CD4-positive, alpha-beta T cell (primary cell): ENCODE measurements at regions not wholly inside any gene's neighbourhood (a gene's known extent, or its start where the extent isn't known, plus 50 kb on each side); places are given as distances from the start of the nearest gene placed in this dataset.

Source experiments
- ATAC-seq: fragments of 200-7000 bp; cut with Tn5 transposase; one replicate; pipeline ENCODE4 v1.10.0; 2022; ENCODE audit warnings: mild to moderate bottlenecking; ENCODE audit not compliant: poor library complexity
- CTCF ChIA-PET: fragments of 350-600 bp; sonication (Branson Sonifier 250); formaldehyde crosslinking; loops from one replicate; lab custom pipeline; 2021; ENCODE audit warnings: antibody characterized with exemption, inconsistent platforms; lab: Charles Lee
- POLR2A ChIA-PET: fragments of 350-600 bp; sonication (Branson Sonifier 250); formaldehyde crosslinking; loops from one replicate; lab custom pipeline; 2021; ENCODE audit warnings: antibody characterized with exemption, inconsistent platforms; lab: Charles Lee
- DNase-seq, 14 experiments: peaks; one replicate each; pipeline ENCODE4 v3.0.0-alpha.2; 2013 to 2020; ENCODE audit warnings: mixed read lengths in 2 of 14
- H3K27ac ChIP-seq, 2 donors: one replicate each; pipeline versions ENCODE4 v1.5.1 to v1.7.0; 2013; ENCODE audit warnings: low read length in 2 of 2, low read depth in 1 of 2, mild to moderate bottlenecking in 1 of 2
- H3K27me3 ChIP-seq, 2 experiments: 1 replicate in 1 of 2; 2 replicates in 1 of 2; pipeline versions ENCODE4 v1.6.1 to v1.7.0; 2013; ENCODE audit warnings: low read length in 2 of 2, control low read depth in 1 of 2, mild to moderate bottlenecking in 1 of 2, moderate library complexity in 1 of 2; ENCODE audit not compliant: insufficient read depth in 2 of 2, control insufficient read depth in 1 of 2
- H3K36me3 ChIP-seq: one replicate; pipeline ENCODE4 v1.6.1; 2013; ENCODE audit warnings: low read length, control low read depth; ENCODE audit not compliant: insufficient read depth
- H3K4me1 ChIP-seq: one replicate; pipeline ENCODE4 v1.6.1; 2013; ENCODE audit warnings: low read length, control low read depth; ENCODE audit not compliant: insufficient read depth
- H3K4me3 ChIP-seq: one replicate; pipeline ENCODE4 v1.5.1; 2013; ENCODE audit warnings: mild to moderate bottlenecking, low read length, moderate library complexity
- H3K9me3 ChIP-seq, 2 experiments: 1 replicate in 1 of 2; 2 replicates in 1 of 2; pipeline versions ENCODE4 v1.6.1 to v1.7.0; 2013; ENCODE audit warnings: low read length in 2 of 2, mild to moderate bottlenecking in 2 of 2, control low read depth in 1 of 2, moderate library complexity in 1 of 2; ENCODE audit not compliant: control insufficient read depth in 1 of 2, insufficient read depth in 1 of 2
- H3K27ac Mint-ChIP-seq: one replicate; pipeline ENCODE4 v1.8.0; 2020; ENCODE audit warnings: mixed read lengths
- H3K27me3 Mint-ChIP-seq: one replicate; pipeline ENCODE4 v1.8.0; 2021; ENCODE audit warnings: mixed read lengths
- H3K36me3 Mint-ChIP-seq: one replicate; pipeline ENCODE4 v1.8.0; 2021; ENCODE audit warnings: low read depth, mixed read lengths
- H3K4me1 Mint-ChIP-seq: one replicate; pipeline ENCODE4 v1.8.0; 2021; ENCODE audit warnings: low read depth, mixed read lengths
- H3K4me3 Mint-ChIP-seq: one replicate; pipeline ENCODE4 v1.8.0; 2020; ENCODE audit warnings: mild to moderate bottlenecking, mixed read lengths
- H3K9me3 Mint-ChIP-seq: one replicate; pipeline ENCODE4 v1.8.0; 2020; ENCODE audit warnings: mixed read lengths
- CTCF ChIP-seq: fragments of 200-600 bp; IDR thresholded peaks from one replicate; pipeline ENCODE4 v1.8.0; 2022; ENCODE audit warnings: antibody characterized with exemption, mild to moderate bottlenecking
- intact Hi-C, 2 experiments: fragments of 100-400 bp; cut with DNase I in 1 of 2; cut with micrococcal nuclease in 1 of 2; formaldehyde crosslinking; loops; one replicate each; pipeline versions ENCODE4 v1.15.1 to v1.9.0; 2023 to 2025; cut with DNase I, micrococcal nuclease

- intact Hi-C loops: no loop called here
Measured at GRCh38 chr9:88725300-88726019, 190.5 kb downstream of the NXNL2 start.

GRCh38 chr9:88726803-88727202 lies 191.8 kb downstream of the NXNL2 start:
- H3K36me3 Mint-ChIP-seq: no peaks in the 10 kb centered on the region
- H3K9me3 Mint-ChIP-seq: no peaks in the 10 kb centered on the region
- peaks cover 0 to 6% of the 10 kb centered on the region in 2 experiments for H3K9me3 ChIP-seq
- H3K27me3 ChIP-seq: peaks cover 0 to 4% of the 10 kb centered on the region in 2 experiments
- H3K4me1 ChIP-seq: no peaks in the 10 kb centered on the region
- TF ChIP-seq CTCF: no peak
- CTCF ChIA-PET: no interaction called here
- POLR2A ChIA-PET: no interaction called here
- H3K27ac ChIP-seq: no peak overlapping the region
- peaks cover 28% of the 10 kb centered on the region for H3K27me3 Mint-ChIP-seq
- ATAC-seq (no peak), DNase-seq (no peak)
- no peak overlapping the region for H3K4me3 Mint-ChIP-seq
- H3K4me3 ChIP-seq: no peak overlapping the region
- no peaks in the 10 kb centered on the region for H3K4me1 Mint-ChIP-seq
- H3K27ac Mint-ChIP-seq: no peak overlapping the region
- H3K36me3 ChIP-seq: no peaks in the 10 kb centered on the region
- intact Hi-C loops: no loop called here

More at GRCh38 chr9:88725300-88726019, 190.5 kb downstream of the NXNL2 start:
- Mint-ChIP-seq H3K27ac (no peak overlapping the region), H3K27me3 (peaks cover 28% of the 10 kb centered on the region), H3K9me3 (no peaks in the 10 kb centered on the region), H3K4me1 (no peaks in the 10 kb centered on the region), H3K36me3 (no peaks in the 10 kb centered on the region), H3K4me3 (no peak overlapping the region)
- ATAC-seq: no peak
- CTCF ChIA-PET: no interaction called here
- no peak for DNase-seq
- H3K27ac ChIP-seq: no peak overlapping the region
- POLR2A ChIA-PET: no interaction called here
- no peaks in the 10 kb centered on the region for H3K36me3 ChIP-seq
- TF ChIP-seq CTCF: no peak
- H3K9me3 ChIP-seq: peaks cover 0 to 4% of the 10 kb centered on the region in 2 experiments
- H3K4me3 ChIP-seq: no peak overlapping the region
- no peaks in the 10 kb centered on the region for H3K4me1 ChIP-seq
- peaks cover 0 to 4% of the 10 kb centered on the region in 2 experiments for H3K27me3 ChIP-seq

- Histone ChIP-seq H3K4me1 (no peaks in the 10 kb centered on the region), H3K4me3 (no peak overlapping the region), H3K36me3 (no peaks in the 10 kb centered on the region), H3K27ac (no peak overlapping the region), H3K9me3 (peaks cover 0 to 6% of the 10 kb centered on the region in 2 experiments), H3K27me3 (peaks cover 0 to 4% of the 10 kb centered on the region in 2 experiments)
- DNase-seq (no peak), ATAC-seq (no peak)
- TF ChIP-seq CTCF: no peak
- H3K36me3 Mint-ChIP-seq: no peaks in the 10 kb centered on the region
- H3K4me3 Mint-ChIP-seq: no peak overlapping the region
- H3K27me3 Mint-ChIP-seq: peaks cover 10% of the 10 kb centered on the region
- intact Hi-C loops: no loop called here
- no peaks in the 10 kb centered on the region for H3K9me3 Mint-ChIP-seq
- H3K27ac Mint-ChIP-seq: no peak overlapping the region
- CTCF ChIA-PET: no interaction called here
- no peaks in the 10 kb centered on the region for H3K4me1 Mint-ChIP-seq
- POLR2A ChIA-PET: no interaction called here
Measured at GRCh38 chr9:88730780-88731179, 195.8 kb downstream of the NXNL2 start.
